ENCODE measurements at regions not wholly inside any gene's neighbourhood (a gene's known extent, or its start where the extent isn't known, plus 50 kb on each side); places are given as distances from the start of the nearest gene placed in this dataset.

GRCh38 chr10:47081264-47081663 lies 170.0 kb downstream of the PTPN20 start:
- POLR2A ChIA-PET = no interaction called here
- intact Hi-C loops (cut with micrococcal nuclease; ENCODE audit: unreplicated experiment) (no loop called here), in situ Hi-C loops (cut with HindIII; ENCODE audit: low pct_unique_long_range_greater_than_20kb, low sequenced_read_pairs) (no loop called here)
- no peaks in the 10 kb centered on the region for H3K9me3 ChIP-seq (ENCODE audit: control insufficient read depth, insufficient read depth, low read depth, low read length)
- CTCF ChIA-PET = no interaction called here
- no peaks in the 10 kb centered on the region for H3K27me3 ChIP-seq (ENCODE audit: control insufficient read depth, insufficient read depth, low read length)
- no peaks in the 10 kb centered on the region for H3K4me1 ChIP-seq (ENCODE audit: control insufficient read depth, insufficient read depth, low read length)
- TF ChIP-seq POLR2AphosphoS5 (IDR thresholded peaks at IDR 0.05; ENCODE audit: low read depth, low read length) (no peak), TCF7L2 (IDR thresholded peaks at IDR 0.05; ENCODE audit: low read depth, low read length) (no peak), SIN3A (IDR thresholded peaks at IDR 0.05; ENCODE audit: borderline replicate concordance, insufficient read depth, low read depth, low read length) (no peak), CTCF (IDR thresholded peaks at IDR 0.05) (no peak)
- TF ChIP-seq, protein P1, sequence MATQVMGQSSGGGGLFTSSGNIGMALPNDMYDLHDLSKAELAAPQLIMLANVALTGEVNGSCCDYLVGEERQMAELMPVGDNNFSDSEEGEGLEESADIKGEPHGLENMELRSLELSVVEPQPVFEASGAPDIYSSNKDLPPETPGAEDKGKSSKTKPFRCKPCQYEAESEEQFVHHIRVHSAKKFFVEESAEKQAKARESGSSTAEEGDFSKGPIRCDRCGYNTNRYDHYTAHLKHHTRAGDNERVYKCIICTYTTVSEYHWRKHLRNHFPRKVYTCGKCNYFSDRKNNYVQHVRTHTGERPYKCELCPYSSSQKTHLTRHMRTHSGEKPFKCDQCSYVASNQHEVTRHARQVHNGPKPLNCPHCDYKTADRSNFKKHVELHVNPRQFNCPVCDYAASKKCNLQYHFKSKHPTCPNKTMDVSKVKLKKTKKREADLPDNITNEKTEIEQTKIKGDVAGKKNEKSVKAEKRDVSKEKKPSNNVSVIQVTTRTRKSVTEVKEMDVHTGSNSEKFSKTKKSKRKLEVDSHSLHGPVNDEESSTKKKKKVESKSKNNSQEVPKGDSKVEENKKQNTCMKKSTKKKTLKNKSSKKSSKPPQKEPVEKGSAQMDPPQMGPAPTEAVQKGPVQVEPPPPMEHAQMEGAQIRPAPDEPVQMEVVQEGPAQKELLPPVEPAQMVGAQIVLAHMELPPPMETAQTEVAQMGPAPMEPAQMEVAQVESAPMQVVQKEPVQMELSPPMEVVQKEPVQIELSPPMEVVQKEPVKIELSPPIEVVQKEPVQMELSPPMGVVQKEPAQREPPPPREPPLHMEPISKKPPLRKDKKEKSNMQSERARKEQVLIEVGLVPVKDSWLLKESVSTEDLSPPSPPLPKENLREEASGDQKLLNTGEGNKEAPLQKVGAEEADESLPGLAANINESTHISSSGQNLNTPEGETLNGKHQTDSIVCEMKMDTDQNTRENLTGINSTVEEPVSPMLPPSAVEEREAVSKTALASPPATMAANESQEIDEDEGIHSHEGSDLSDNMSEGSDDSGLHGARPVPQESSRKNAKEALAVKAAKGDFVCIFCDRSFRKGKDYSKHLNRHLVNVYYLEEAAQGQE (IDR thresholded peaks at IDR 0.05; ENCODE audit: insufficient read depth in 1 of 2, low read depth in 2 of 2, low read length in 1 of 2) = no peak
- DNase-seq (ENCODE audit: low read depth, low spot score) = no peak
- no peaks in the 10 kb centered on the region for H3K36me3 ChIP-seq (ENCODE audit: control insufficient read depth, insufficient read depth, low read length)
- BruUV-seq (replicated peaks) = no TSS peak
- no peak for ATAC-seq
- no peak overlapping the region for H3K4me3 ChIP-seq (ENCODE audit: low read depth in 2 of 2, low read length in 2 of 2)
- H3K27ac ChIP-seq (ENCODE audit: low read length) = no peak overlapping the region

DNA sequence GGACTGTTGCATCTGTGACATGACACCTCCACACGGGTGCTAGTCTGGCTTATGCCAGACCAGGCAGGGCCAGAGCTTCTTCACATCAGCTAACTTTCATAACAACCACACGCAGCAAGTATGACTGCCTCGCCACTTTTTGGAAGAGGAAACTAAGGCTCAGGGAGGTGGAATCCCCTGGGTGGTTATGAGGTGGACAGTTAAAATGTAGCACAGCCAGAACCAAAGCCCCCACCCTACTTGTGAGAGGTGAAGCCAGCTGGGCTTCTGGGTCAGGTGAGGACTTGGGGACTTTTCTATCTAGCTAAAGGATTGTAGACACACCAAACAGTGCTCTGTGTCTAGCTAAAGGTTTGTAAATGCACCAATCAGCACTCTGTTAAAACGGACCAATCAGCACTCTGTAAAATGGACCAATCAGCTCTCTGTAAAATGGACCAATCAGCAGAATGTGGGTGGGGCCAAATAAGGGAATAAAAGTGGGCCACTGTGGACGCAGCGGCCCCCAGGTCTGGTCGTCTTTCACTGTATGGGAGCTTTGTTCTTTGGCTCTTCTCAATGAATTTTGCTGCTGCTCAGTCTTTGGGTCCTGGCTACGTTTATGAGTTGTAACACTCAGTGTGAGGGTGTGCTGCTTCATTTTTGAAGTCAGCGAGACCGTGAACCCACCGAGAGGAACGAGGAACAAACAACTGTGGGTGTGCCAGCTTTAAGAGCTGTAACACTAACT lies 171.0 kb downstream of the PTPN20 start:
- in situ Hi-C loops (cut with HindIII; ENCODE audit: low pct_unique_long_range_greater_than_20kb, low sequenced_read_pairs) = no loop called here
- H3K4me1 ChIP-seq (ENCODE audit: control insufficient read depth, insufficient read depth, low read length) = no peaks in the 10 kb centered on the region
- ATAC-seq = no peak

More for the DNA sequence above, 171.0 kb downstream of the PTPN20 start:
- TF ChIP-seq CTCF (IDR thresholded peaks at IDR 0.05) (no peak), POLR2AphosphoS5 (IDR thresholded peaks at IDR 0.05; ENCODE audit: low read depth, low read length) (no peak), SIN3A (IDR thresholded peaks at IDR 0.05; ENCODE audit: borderline replicate concordance, insufficient read depth, low read depth, low read length) (no peak), TCF7L2 (IDR thresholded peaks at IDR 0.05; ENCODE audit: low read depth, low read length) (no peak)
- TF ChIP-seq, protein P1 (IDR thresholded peaks at IDR 0.05; ENCODE audit: insufficient read depth in 1 of 2, low read depth in 2 of 2, low read length in 1 of 2) = no peak
- DNase-seq (ENCODE audit: low read depth, low spot score) = no peak
- intact Hi-C loops (cut with micrococcal nuclease; ENCODE audit: unreplicated experiment) = no loop called here
- ChIA-PET POLR2A (no interaction called here), CTCF (no interaction called here)
- no peaks in the 10 kb centered on the region for H3K9me3 ChIP-seq (ENCODE audit: control insufficient read depth, insufficient read depth, low read depth, low read length)
- BruUV-seq (replicated peaks) = no TSS peak
- no peak overlapping the region for H3K27ac ChIP-seq (ENCODE audit: low read length)
- H3K27me3 ChIP-seq (ENCODE audit: control insufficient read depth, insufficient read depth, low read length) = no peaks in the 10 kb centered on the region
- H3K4me3 ChIP-seq (ENCODE audit: low read depth in 2 of 2, low read length in 2 of 2) = no peak overlapping the region
- no peaks in the 10 kb centered on the region for H3K36me3 ChIP-seq (ENCODE audit: control insufficient read depth, insufficient read depth, low read length)
